ENCODE measurements at regions not wholly inside any gene's neighbourhood (a gene's known extent, or its start where the extent isn't known, plus 50 kb on each side); places are given as distances from the start of the nearest gene placed in this dataset.
"Not testable (repeated sequence)": the region's sequence is repeated elsewhere in the genome, so short reads cannot be mapped to it uniquely, and the experiment has no call there.

- TF ChIP-seq, protein P1, sequence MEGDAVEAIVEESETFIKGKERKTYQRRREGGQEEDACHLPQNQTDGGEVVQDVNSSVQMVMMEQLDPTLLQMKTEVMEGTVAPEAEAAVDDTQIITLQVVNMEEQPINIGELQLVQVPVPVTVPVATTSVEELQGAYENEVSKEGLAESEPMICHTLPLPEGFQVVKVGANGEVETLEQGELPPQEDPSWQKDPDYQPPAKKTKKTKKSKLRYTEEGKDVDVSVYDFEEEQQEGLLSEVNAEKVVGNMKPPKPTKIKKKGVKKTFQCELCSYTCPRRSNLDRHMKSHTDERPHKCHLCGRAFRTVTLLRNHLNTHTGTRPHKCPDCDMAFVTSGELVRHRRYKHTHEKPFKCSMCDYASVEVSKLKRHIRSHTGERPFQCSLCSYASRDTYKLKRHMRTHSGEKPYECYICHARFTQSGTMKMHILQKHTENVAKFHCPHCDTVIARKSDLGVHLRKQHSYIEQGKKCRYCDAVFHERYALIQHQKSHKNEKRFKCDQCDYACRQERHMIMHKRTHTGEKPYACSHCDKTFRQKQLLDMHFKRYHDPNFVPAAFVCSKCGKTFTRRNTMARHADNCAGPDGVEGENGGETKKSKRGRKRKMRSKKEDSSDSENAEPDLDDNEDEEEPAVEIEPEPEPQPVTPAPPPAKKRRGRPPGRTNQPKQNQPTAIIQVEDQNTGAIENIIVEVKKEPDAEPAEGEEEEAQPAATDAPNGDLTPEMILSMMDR (IDR thresholded peaks at IDR 0.05): not testable (repeated sequence)
- not testable (repeated sequence) for TF ChIP-seq POLR2A (IDR thresholded peaks at IDR 0.05)
Observed at GRCh38 chr7:57651611-57652010, 201.6 kb downstream of the ZNF716 start.
